Cardiac fibroblast (primary cell): ENCODE measurements at regions not wholly inside any gene's neighbourhood (a gene's known extent, or its start where the extent isn't known, plus 50 kb on each side); places are given as distances from the start of the nearest gene placed in this dataset.

Experiments used
- DNase-seq, 2 donors: peaks; one replicate each; pipeline versions ENCODE4 v3.0.0 to v3.0.0-alpha.2; 2010; ENCODE audit warnings: low read depth in 2 of 2
- H3K4me3 ChIP-seq, 2 donors: replicated peaks in 1 of 2; 1 replicate in 1 of 2; 2 replicates in 1 of 2; pipeline ENCODE4 v1.5.1; 2011; ENCODE audit warnings: low read depth in 2 of 2, low read length in 2 of 2, mild to moderate bottlenecking in 2 of 2, moderate library complexity in 1 of 2
- TF ChIP-seq, protein P1 (sequence below): IDR thresholded peaks from one replicate; pipeline ENCODE4 v1.5.1; 2011; ENCODE audit warnings: low read depth, mild to moderate bottlenecking, low read length, inconsistent platforms

DNA sequence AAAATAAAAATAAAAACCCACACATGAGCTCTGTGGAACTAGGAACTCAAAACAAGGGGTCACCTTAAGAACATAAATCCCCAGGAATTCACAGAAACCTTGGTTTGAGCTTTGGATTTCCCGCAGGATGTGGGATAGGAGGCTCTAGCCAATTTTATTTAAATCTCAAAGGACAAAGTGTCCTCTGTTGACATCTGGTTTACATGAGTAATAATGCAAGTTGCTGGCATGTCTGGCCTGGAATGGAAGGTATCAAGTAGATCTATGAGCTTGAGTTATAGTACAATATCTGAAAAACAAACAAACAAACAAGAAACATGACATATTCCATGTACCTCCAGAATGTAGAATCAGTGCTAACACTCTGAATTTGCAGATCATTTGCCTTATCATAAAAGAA is 94.2 kb upstream of the SLIT3 start:
- peak in 1 of 2 donors; percentile 43 for DNase-seq
- TF ChIP-seq, protein P1, sequence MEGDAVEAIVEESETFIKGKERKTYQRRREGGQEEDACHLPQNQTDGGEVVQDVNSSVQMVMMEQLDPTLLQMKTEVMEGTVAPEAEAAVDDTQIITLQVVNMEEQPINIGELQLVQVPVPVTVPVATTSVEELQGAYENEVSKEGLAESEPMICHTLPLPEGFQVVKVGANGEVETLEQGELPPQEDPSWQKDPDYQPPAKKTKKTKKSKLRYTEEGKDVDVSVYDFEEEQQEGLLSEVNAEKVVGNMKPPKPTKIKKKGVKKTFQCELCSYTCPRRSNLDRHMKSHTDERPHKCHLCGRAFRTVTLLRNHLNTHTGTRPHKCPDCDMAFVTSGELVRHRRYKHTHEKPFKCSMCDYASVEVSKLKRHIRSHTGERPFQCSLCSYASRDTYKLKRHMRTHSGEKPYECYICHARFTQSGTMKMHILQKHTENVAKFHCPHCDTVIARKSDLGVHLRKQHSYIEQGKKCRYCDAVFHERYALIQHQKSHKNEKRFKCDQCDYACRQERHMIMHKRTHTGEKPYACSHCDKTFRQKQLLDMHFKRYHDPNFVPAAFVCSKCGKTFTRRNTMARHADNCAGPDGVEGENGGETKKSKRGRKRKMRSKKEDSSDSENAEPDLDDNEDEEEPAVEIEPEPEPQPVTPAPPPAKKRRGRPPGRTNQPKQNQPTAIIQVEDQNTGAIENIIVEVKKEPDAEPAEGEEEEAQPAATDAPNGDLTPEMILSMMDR = no peak
- H3K4me3 ChIP-seq = no peak overlapping the region

DNA sequence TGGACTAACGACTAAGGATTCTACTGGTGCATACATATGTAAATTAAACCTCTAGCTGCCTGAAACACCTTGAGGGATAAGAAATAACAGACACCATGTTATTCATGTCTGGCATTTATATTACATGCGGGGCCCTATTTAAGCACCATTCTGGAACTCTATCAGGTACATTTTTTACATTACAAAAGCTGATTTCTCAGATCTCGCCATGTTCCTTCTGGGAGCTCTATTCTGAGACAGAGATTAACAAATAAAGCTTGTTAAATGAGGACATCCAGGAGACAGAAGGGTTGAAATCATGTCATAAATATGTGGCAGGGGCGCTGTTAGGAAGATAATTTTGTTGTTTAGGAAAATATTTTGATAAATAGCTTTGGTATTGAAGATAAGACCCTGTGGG is 93.4 kb upstream of the SLIT3 start:
- TF ChIP-seq, protein P1 = no peak
- no peak for DNase-seq

DNA sequence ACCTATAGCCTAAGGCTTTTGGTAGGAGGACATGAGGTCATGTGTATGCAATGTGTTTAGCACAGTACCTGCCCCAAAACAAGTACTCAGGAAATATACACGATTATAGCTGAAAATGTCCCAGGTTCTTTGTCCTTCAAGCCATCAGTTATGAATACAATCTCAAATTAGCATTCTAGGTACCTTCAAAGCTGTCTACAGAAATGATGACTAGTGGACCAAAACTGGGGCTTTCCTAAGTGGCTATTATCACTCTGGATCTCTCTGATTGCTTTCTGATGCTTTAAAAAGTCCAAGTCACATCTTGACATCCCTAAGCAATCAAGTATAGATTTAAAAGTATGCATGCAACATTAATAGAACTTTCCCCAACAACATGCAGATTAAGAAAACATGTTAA is 93.0 kb upstream of the SLIT3 start:
- H3K4me3 ChIP-seq = no peak overlapping the region
- TF ChIP-seq, protein P1 = no peak
- DNase-seq = no peak

More for the DNA sequence above, 93.4 kb upstream of the SLIT3 start:
- no peak overlapping the region for H3K4me3 ChIP-seq

DNA sequence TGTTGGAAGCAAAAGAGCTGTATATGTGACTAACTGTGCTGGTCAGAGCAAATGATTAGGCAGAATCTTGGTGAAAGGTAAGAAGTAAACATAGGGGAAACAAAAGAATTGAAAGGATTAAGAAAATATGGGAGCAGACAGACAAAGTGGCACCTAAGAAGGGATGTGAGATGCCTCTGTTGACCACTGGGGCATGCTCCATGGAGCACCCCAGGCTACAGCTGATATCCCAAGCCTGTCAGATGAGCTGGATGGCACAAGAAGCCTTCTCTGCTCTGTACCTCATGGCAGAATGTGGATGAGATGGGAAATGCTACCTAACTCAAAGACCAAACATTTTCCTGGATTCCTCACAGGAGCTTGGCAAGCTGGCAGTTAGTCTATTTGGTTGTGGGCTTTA is 89.3 kb upstream of the SLIT3 start:
- TF ChIP-seq, protein P1 = no peak
- H3K4me3 ChIP-seq = no peak overlapping the region
- no peak for DNase-seq

DNA sequence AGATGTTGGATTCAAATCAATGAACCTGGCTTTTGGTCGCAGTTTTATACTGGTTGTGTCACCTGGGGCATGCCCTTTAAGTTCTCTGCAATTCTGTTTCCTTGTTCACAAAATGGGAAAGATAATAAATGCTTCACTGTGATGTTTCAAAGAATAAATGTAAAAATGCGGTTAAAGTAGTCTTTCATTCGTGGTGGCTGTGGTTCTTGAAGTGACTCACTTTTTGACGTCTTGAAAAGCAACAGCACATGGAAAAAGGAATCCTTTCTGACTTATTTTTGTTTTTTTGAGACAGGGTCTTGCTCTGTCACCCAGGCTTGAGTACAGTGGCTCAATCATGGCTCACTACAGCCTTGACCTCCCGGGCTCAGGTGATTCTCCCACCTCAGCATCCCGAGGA is 88.4 kb upstream of the SLIT3 start:
- TF ChIP-seq, protein P1 = no peak
- DNase-seq = no peak
- H3K4me3 ChIP-seq = no peak overlapping the region

DNA sequence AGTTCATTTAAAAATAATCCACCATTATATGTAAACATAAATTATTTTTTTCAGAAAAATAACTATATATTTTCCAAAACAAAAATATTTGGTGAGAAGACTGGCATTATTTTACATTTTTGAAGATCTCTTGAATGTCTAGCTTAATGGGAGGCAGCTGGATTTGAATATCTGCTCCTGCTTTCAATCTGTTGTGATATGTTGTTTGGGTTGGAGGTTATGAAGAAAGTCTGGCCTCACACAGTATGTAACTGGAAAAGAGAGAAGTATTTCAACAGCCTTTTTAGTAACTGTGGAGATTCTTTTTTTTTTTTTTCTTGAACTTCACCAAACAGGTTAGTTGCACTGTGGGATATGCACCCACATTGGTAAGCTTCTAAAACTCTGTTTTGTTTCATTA is 84.7 kb upstream of the SLIT3 start:
- no peak for DNase-seq
- no peak overlapping the region for H3K4me3 ChIP-seq
- TF ChIP-seq, protein P1 = no peak

DNA sequence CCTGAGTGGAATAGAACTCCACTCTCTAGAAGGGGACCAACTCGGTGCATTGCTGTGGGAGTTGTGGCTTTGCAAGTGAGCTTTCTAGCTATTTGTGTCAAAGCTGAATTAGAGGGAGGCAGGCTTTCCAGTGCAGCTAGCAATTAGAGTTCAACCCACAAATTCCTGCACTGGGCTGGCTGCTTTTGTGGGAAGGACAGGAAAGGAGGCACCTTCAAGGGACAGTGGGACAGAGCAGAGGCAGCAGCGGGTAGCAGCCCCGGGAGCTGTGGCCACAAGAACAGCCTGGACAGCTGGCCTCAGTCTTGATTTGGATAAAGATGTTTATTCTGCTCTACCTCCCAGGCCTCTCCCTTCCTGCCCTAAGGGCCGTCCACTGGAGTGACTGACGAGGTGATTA is 83.7 kb upstream of the SLIT3 start:
- no peak overlapping the region for H3K4me3 ChIP-seq
- DNase-seq = no peak
- TF ChIP-seq, protein P1 = no peak
